ENCODE measurements at regions not wholly inside any gene's neighbourhood (a gene's known extent, or its start where the extent isn't known, plus 50 kb on each side); places are given as distances from the start of the nearest gene placed in this dataset.
"Not testable (repeated sequence)": the region's sequence is repeated elsewhere in the genome, so short reads cannot be mapped to it uniquely, and the experiment has no call there.

GRCh38 chr13:22886061-22886460 lies 294.7 kb upstream of the SGCG start:
- Histone ChIP-seq H3K4me3 (ENCODE audit: low read depth, low read length) (peak overlapping the region; percentile 41; the same call in 1 of the 2 replicates), H3K9me3 (ENCODE audit: control insufficient read depth, insufficient read depth, low read depth, low read length) (peaks cover 18% of the 10 kb centered on the region), H3K4me1 (ENCODE audit: control insufficient read depth, insufficient read depth, low read length) (peaks cover 25% of the 10 kb centered on the region), H3K36me3 (ENCODE audit: control insufficient read depth, insufficient read depth, low read length) (peaks cover 25% of the 10 kb centered on the region; the same call in 1 of the 2 replicates)
- H3K27ac ChIP-seq (ENCODE audit: low read depth, low read length); H3K9ac ChIP-seq (ENCODE audit: low read length); H3K27me3 ChIP-seq (ENCODE audit: control insufficient read depth, insufficient read depth, low read length): not testable (repeated sequence)

- peaks cover 36% of the 10 kb centered on the region for H3K9me3 ChIP-seq (ENCODE audit: control insufficient read depth, insufficient read depth, low read depth, low read length)
- H3K4me1 ChIP-seq (ENCODE audit: control insufficient read depth, insufficient read depth, low read length); H3K9ac ChIP-seq (ENCODE audit: low read length); H3K4me3 ChIP-seq (ENCODE audit: low read depth, low read length); H3K27ac ChIP-seq (ENCODE audit: low read depth, low read length); H3K27me3 ChIP-seq (ENCODE audit: control insufficient read depth, insufficient read depth, low read length): not testable (repeated sequence)
- peaks cover 54% of the 10 kb centered on the region; the same call in 1 of the 2 replicates for H3K36me3 ChIP-seq (ENCODE audit: control insufficient read depth, insufficient read depth, low read length)
These were observed 291.4 kb upstream of the SGCG start for GRCh38 chr13:22889376-22889775.

DNA sequence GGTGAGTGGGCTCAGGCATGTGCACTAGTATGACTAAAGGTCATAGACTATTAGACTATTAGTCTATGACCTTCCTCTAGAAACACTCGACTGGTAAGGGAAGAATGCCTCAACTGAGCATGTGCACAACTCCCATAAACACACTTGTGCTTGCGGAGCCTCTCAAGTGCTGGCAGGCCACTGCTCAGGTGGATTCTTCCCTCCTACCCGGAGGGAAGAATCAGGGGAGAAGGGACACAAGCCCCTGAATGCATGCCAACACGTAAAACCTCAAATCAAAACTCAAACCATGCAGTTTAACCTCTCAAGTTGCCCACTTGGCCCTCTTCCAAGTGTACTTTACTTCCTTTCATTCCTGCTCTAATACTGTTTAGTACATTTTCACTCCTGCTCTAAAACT lies 287.6 kb upstream of the SGCG start:
- peaks cover 48% of the 10 kb centered on the region; the same call in 1 of the 2 replicates for H3K36me3 ChIP-seq (ENCODE audit: control insufficient read depth, insufficient read depth, low read length)
- no peak overlapping the region for H3K9ac ChIP-seq (ENCODE audit: low read length)
- H3K4me1 ChIP-seq (ENCODE audit: control insufficient read depth, insufficient read depth, low read length) = no peaks in the 10 kb centered on the region; the same call in 1 of the 2 replicates
- H3K9me3 ChIP-seq (ENCODE audit: control insufficient read depth, insufficient read depth, low read depth, low read length) = peaks cover 44% of the 10 kb centered on the region
- no peaks in the 10 kb centered on the region for H3K27me3 ChIP-seq (ENCODE audit: control insufficient read depth, insufficient read depth, low read length)
- no peak overlapping the region for H3K4me3 ChIP-seq (ENCODE audit: low read depth, low read length)
- H3K27ac ChIP-seq (ENCODE audit: low read depth, low read length) = no peak overlapping the region

DNA sequence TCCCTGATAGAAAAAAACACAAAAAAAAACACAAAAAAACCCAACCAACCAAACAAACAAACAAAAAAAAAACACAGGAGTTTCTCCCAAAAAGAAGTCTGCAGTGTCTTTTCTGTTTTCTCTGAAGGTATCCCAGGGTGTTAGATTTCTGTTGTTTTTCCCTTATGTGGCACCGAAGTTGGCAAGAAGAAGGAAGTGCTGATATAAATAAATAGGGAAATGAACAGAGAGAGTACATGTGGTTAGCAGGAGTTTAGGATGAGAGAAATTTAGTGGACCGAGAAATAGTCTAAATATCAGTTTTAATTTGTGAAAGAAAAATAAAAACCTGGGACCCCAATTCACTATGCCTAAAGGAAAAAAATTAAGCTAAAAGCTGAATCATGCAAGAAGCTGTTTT lies 287.0 kb upstream of the SGCG start:
- Histone ChIP-seq H3K36me3 (ENCODE audit: control insufficient read depth, insufficient read depth, low read length) (peaks cover 48% of the 10 kb centered on the region; the same call in 1 of the 2 replicates), H3K4me3 (ENCODE audit: low read depth, low read length) (no peak overlapping the region), H3K4me1 (ENCODE audit: control insufficient read depth, insufficient read depth, low read length) (no peaks in the 10 kb centered on the region; the same call in 1 of the 2 replicates), H3K9ac (ENCODE audit: low read length) (no peak overlapping the region), H3K27me3 (ENCODE audit: control insufficient read depth, insufficient read depth, low read length) (no peaks in the 10 kb centered on the region), H3K27ac (ENCODE audit: low read depth, low read length) (no peak overlapping the region), H3K9me3 (ENCODE audit: control insufficient read depth, insufficient read depth, low read depth, low read length) (peaks cover 42% of the 10 kb centered on the region)

GRCh38 chr13:22897571-22898314 lies 283.0 kb upstream of the SGCG start:
- Histone ChIP-seq H3K4me3 (ENCODE audit: low read depth, low read length) (no peak overlapping the region), H3K4me1 (ENCODE audit: control insufficient read depth, insufficient read depth, low read length) (no peaks in the 10 kb centered on the region; the same call in 1 of the 2 replicates), H3K27me3 (ENCODE audit: control insufficient read depth, insufficient read depth, low read length) (no peaks in the 10 kb centered on the region), H3K9me3 (ENCODE audit: control insufficient read depth, insufficient read depth, low read depth, low read length) (peaks cover 57% of the 10 kb centered on the region), H3K27ac (ENCODE audit: low read depth, low read length) (no peak overlapping the region), H3K9ac (ENCODE audit: low read length) (no peak overlapping the region), H3K36me3 (ENCODE audit: control insufficient read depth, insufficient read depth, low read length) (peaks cover 56% of the 10 kb centered on the region; the same call in 1 of the 2 replicates)

DNA sequence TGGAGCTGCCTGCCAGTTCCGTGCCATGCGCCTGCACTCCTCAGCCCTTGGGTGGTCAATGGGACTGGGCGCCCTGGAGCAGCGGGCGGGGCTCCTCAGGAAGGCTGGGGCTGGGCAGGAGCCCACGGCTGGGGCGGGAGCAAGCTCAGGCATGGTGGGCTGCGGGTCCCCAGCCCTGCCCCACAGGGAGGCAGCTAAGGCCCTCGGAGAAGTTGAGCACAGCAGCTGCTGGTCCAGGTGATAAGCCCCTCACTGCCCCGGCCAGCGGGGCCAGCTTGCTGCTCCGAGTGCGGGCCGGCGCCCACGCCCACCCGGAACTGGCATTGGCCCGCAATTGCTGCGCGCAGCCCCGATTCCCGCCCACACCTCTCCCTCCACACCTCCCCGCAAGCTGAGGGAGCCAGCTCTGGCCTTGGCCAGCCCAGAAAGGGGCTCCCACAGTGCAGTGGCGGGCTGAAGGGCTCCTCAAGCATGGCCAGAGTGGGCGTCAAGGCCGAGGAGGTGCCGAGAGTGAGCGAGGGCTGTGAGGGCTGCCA lies 280.3 kb upstream of the SGCG start:
- not testable (repeated sequence) for H3K9ac ChIP-seq (ENCODE audit: low read length); H3K27me3 ChIP-seq (ENCODE audit: control insufficient read depth, insufficient read depth, low read length); H3K4me1 ChIP-seq (ENCODE audit: control insufficient read depth, insufficient read depth, low read length); H3K27ac ChIP-seq (ENCODE audit: low read depth, low read length); H3K4me3 ChIP-seq (ENCODE audit: low read depth, low read length)
- H3K9me3 ChIP-seq (ENCODE audit: control insufficient read depth, insufficient read depth, low read depth, low read length) = peaks cover 72% of the 10 kb centered on the region
- H3K36me3 ChIP-seq (ENCODE audit: control insufficient read depth, insufficient read depth, low read length) = peaks cover 61% of the 10 kb centered on the region; the same call in 1 of the 2 replicates

DNA sequence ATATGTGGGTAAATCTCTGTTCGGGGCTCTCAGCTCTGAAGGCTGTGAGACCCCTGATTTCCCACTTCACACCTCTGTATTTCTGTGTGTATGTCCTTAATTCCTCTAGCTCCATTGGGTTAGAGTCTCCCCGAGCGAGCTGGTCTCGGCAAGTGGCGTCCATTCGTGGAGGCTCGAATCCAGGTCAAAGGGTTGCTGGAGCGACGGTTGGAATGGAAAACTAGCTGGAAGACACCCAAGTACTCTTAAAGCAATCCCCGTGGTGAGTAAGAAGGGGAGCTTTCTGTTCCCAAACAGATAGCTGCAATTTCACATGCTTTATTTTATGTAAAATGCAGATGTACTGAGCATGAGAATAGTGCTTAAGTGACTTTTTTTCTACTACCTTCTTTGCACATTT lies 277.5 kb upstream of the SGCG start:
- Histone ChIP-seq H3K4me1 (ENCODE audit: control insufficient read depth, insufficient read depth, low read length) (no peaks in the 10 kb centered on the region), H3K4me3 (ENCODE audit: low read depth, low read length) (no peak overlapping the region), H3K9me3 (ENCODE audit: control insufficient read depth, insufficient read depth, low read depth, low read length) (peaks cover 64% of the 10 kb centered on the region), H3K36me3 (ENCODE audit: control insufficient read depth, insufficient read depth, low read length) (peaks cover 76% of the 10 kb centered on the region; the same call in 1 of the 2 replicates), H3K27me3 (ENCODE audit: control insufficient read depth, insufficient read depth, low read length) (no peaks in the 10 kb centered on the region), H3K27ac (ENCODE audit: low read depth, low read length) (no peak overlapping the region), H3K9ac (ENCODE audit: low read length) (no peak overlapping the region)

GRCh38 chr13:22903925-22904324 lies 276.9 kb upstream of the SGCG start:
- Histone ChIP-seq H3K4me1 (ENCODE audit: control insufficient read depth, insufficient read depth, low read length) (no peaks in the 10 kb centered on the region), H3K9me3 (ENCODE audit: control insufficient read depth, insufficient read depth, low read depth, low read length) (peaks cover 68% of the 10 kb centered on the region), H3K27me3 (ENCODE audit: control insufficient read depth, insufficient read depth, low read length) (no peaks in the 10 kb centered on the region), H3K36me3 (ENCODE audit: control insufficient read depth, insufficient read depth, low read length) (peaks cover 83% of the 10 kb centered on the region; the same call in 1 of the 2 replicates), H3K9ac (ENCODE audit: low read length) (no peak overlapping the region), H3K27ac (ENCODE audit: low read depth, low read length) (no peak overlapping the region), H3K4me3 (ENCODE audit: low read depth, low read length) (no peak overlapping the region)

GRCh38 chr13:22915442-22916082 lies 265.2 kb upstream of the SGCG start:
- H3K4me1 ChIP-seq (ENCODE audit: control insufficient read depth, insufficient read depth, low read length) = no peaks in the 10 kb centered on the region
- H3K36me3 ChIP-seq (ENCODE audit: control insufficient read depth, insufficient read depth, low read length) = peaks cover 7% of the 10 kb centered on the region; the same call in 1 of the 2 replicates
- H3K27me3 ChIP-seq (ENCODE audit: control insufficient read depth, insufficient read depth, low read length) = no peaks in the 10 kb centered on the region
- peak overlapping the region; percentile 77 for H3K27ac ChIP-seq (ENCODE audit: low read depth, low read length)
- peak overlapping the region; percentile 98 for H3K4me3 ChIP-seq (ENCODE audit: low read depth, low read length)
- H3K9ac ChIP-seq (ENCODE audit: low read length) = peak overlapping the region; percentile 89
- peaks cover 2% of the 10 kb centered on the region; the same call in 1 of the 2 replicates for H3K9me3 ChIP-seq (ENCODE audit: control insufficient read depth, insufficient read depth, low read depth, low read length)

DNA sequence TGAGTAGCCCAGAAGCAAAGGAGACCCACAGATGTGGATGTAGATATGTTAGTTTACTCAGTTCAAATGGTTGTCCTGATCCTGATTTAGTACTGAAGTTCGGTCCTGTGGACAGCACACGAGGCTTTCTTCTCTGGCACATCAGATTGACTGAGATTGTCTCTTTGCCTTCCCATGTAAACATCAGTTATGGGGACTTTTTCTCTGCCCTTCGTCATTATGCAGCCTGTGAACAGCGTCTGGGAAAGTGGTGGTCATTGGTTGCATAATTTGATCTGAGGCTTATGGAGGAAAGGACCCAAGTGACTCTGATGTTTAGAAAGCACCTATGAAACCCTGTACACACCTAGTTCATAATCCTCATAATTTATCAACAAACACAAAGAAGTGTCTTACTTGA lies 264.5 kb upstream of the SGCG start:
- H3K9ac ChIP-seq (ENCODE audit: low read length) = peak overlapping the region; percentile 89
- H3K9me3 ChIP-seq (ENCODE audit: control insufficient read depth, insufficient read depth, low read depth, low read length); H3K36me3 ChIP-seq (ENCODE audit: control insufficient read depth, insufficient read depth, low read length); H3K27me3 ChIP-seq (ENCODE audit: control insufficient read depth, insufficient read depth, low read length); H3K4me1 ChIP-seq (ENCODE audit: control insufficient read depth, insufficient read depth, low read length): not testable (repeated sequence)
- H3K27ac ChIP-seq (ENCODE audit: low read depth, low read length) = peak overlapping the region; percentile 77; the same call in 1 of the 2 replicates
- H3K4me3 ChIP-seq (ENCODE audit: low read depth, low read length) = peak overlapping the region; percentile 98
